GM23338 (cell line): ENCODE measurements at regions not wholly inside any gene's neighbourhood (a gene's known extent, or its start where the extent isn't known, plus 50 kb on each side); places are given as distances from the start of the nearest gene placed in this dataset.

Source experiments
- ATAC-seq: fragments of 200-7000 bp; cut with Tn5 transposase; 3 replicates; pipeline ENCODE4 v1.9.1; 2020
- DNase-seq: peaks from one replicate; pipeline ENCODE4 v3.0.0-alpha.2; 2015; ENCODE audit warnings: low spot score
- H2AFZ ChIP-seq: fragments of 200-600 bp; sonication (generic); 2 replicates; pipeline ENCODE4 v1.8.0; 2016; ENCODE audit warnings: antibody characterized with exemption, mild to moderate bottlenecking, moderate library complexity
- H3F3A ChIP-seq: fragments of 200-600 bp; sonication (generic); replicated peaks from 2 replicates; pipeline ENCODE4 v1.8.0; 2017; ENCODE audit warnings: antibody characterized with exemption, mixed run types, low read depth
- H3K27ac ChIP-seq: fragments of 200-600 bp; sonication (generic); 2 replicates; pipeline ENCODE4 v1.6.1; 2016; ENCODE audit warnings: low read depth
- H3K27me3 ChIP-seq: fragments of 200-600 bp; sonication (generic); 2 replicates; pipeline ENCODE4 v1.8.0; 2016; ENCODE audit warnings: mild to moderate bottlenecking, mixed run types, moderate library complexity; ENCODE audit not compliant: insufficient read depth
- H3K36me3 ChIP-seq: fragments of 200-600 bp; sonication (generic); 2 replicates; pipeline ENCODE4 v1.8.0; 2016; ENCODE audit warnings: mild to moderate bottlenecking; ENCODE audit not compliant: insufficient read depth
- H3K4me1 ChIP-seq: fragments of 200-600 bp; sonication (generic); 2 replicates; pipeline ENCODE4 v1.8.0; 2016; ENCODE audit warnings: mild to moderate bottlenecking, moderate library complexity; ENCODE audit not compliant: insufficient read depth
- H3K4me2 ChIP-seq: fragments of 200-600 bp; sonication (generic); 2 replicates; pipeline ENCODE4 v1.7.1; 2017; ENCODE audit warnings: mixed run types
- H3K4me3 ChIP-seq: fragments of 200-600 bp; sonication (generic); 2 replicates; pipeline ENCODE4 v1.6.1; 2016; ENCODE audit warnings: mixed run types
- H3K79me2 ChIP-seq: fragments of 200-600 bp; sonication (generic); replicated peaks from 2 replicates; pipeline ENCODE4 v1.8.0; 2017; ENCODE audit warnings: mild to moderate bottlenecking; ENCODE audit not compliant: insufficient read depth
- H3K9me2 ChIP-seq: fragments of 200-600 bp; sonication (generic); 2 replicates; pipeline ENCODE4 v1.8.0; 2017; ENCODE audit not compliant: insufficient read depth
- H4K20me1 ChIP-seq: fragments of 200-600 bp; sonication (generic); replicated peaks from 2 replicates; pipeline ENCODE4 v1.8.0; 2017; ENCODE audit warnings: mild to moderate bottlenecking; ENCODE audit not compliant: insufficient read depth
- H3K27ac Mint-ChIP-seq: 2 replicates; pipeline ENCODE4 v1.8.0; 2020; ENCODE audit warnings: inconsistent platforms, mild to moderate bottlenecking, moderate library complexity, mixed read lengths
- H3K27me3 Mint-ChIP-seq: 3 replicates; pipeline ENCODE4 v1.8.0; 2022; ENCODE audit warnings: low read depth, mild to moderate bottlenecking, moderate library complexity, mixed read lengths, inconsistent platforms; ENCODE audit not compliant: insufficient read depth, poor library complexity
- H3K36me3 Mint-ChIP-seq: 3 replicates; pipeline ENCODE4 v1.8.0; 2021; ENCODE audit warnings: low read depth, mild to moderate bottlenecking, inconsistent platforms, moderate library complexity, mixed read lengths
- H3K4me1 Mint-ChIP-seq: 3 replicates; pipeline ENCODE4 v1.8.0; 2020; ENCODE audit warnings: mild to moderate bottlenecking, inconsistent platforms, mixed read lengths
- H3K4me3 Mint-ChIP-seq: 3 replicates; pipeline ENCODE4 v1.8.0; 2021; ENCODE audit warnings: moderate library complexity, mild to moderate bottlenecking, inconsistent platforms, mixed read lengths
- H3K9me3 Mint-ChIP-seq: 3 replicates; pipeline ENCODE4 v1.8.0; 2020; ENCODE audit warnings: moderate library complexity, mild to moderate bottlenecking, inconsistent platforms, mixed read lengths
- CREB1 ChIP-seq: fragments of 250-450 bp; sonication (Bioruptor Pico); IDR thresholded peaks from 2 replicates; pipeline ENCODE4 v1.5.0; 2020; ENCODE audit warnings: low read depth, mild to moderate bottlenecking, moderate library complexity
- ETS1 ChIP-seq: IDR thresholded peaks from 2 replicates; pipeline ENCODE4 v1.6.1; 2016; ENCODE audit warnings: antibody characterized with exemption
- EZH2 ChIP-seq: fragments of 200-600 bp; sonication (generic); IDR thresholded peaks from one replicate; pipeline ENCODE4 v1.8.0; 2017; ENCODE audit warnings: antibody characterized with exemption, mild to moderate bottlenecking, low read depth; ENCODE audit not compliant: unreplicated experiment
- EZH2phosphoT487 ChIP-seq: fragments of 200-600 bp; sonication (generic); IDR thresholded peaks from one replicate; pipeline ENCODE4 v1.8.1; 2018; ENCODE audit warnings: antibody characterized with exemption; ENCODE audit not compliant: unreplicated experiment
- JUNB ChIP-seq: IDR thresholded peaks from one replicate; pipeline ENCODE4 v1.6.1; 2016; ENCODE audit warnings: antibody characterized with exemption; ENCODE audit not compliant: unreplicated experiment
- NANOG ChIP-seq: IDR thresholded peaks from 2 replicates; pipeline ENCODE4 v1.6.1; 2016; ENCODE audit warnings: antibody characterized with exemption, borderline replicate concordance
- POLR2AphosphoS5 ChIP-seq: IDR thresholded peaks from 2 replicates; pipeline ENCODE4 v1.6.1; 2016; ENCODE audit warnings: antibody characterized with exemption, low read depth
- REST ChIP-seq: IDR thresholded peaks from one replicate; pipeline ENCODE4 v1.6.1; 2018; ENCODE audit warnings: antibody characterized with exemption; ENCODE audit not compliant: unreplicated experiment
- STAT1 ChIP-seq: IDR thresholded peaks from one replicate; pipeline ENCODE4 v1.6.1; 2016; ENCODE audit warnings: antibody characterized with exemption; ENCODE audit not compliant: unreplicated experiment
- ZNF114 ChIP-seq: fragments of 250-450 bp; sonication (Bioruptor Pico); IDR thresholded peaks from 2 replicates; pipeline ENCODE4 v1.5.0; 2020; ENCODE audit warnings: mild to moderate bottlenecking, moderate library complexity
- ZNF331 ChIP-seq: fragments of 250-450 bp; sonication (Bioruptor Pico); IDR thresholded peaks from 2 replicates; pipeline ENCODE4 v1.5.0; 2020; ENCODE audit warnings: low read depth, mild to moderate bottlenecking, moderate library complexity
- TF ChIP-seq, protein P1 (sequence below): fragments of 250-450 bp; sonication (Bioruptor Pico); IDR thresholded peaks from 2 replicates; pipeline ENCODE4 v1.5.0; 2020; ENCODE audit warnings: mild to moderate bottlenecking, moderate library complexity
- TF ChIP-seq, protein P2 (sequence below), 2 experiments: fragments of 200-600 bp in 1 of 2; sonication (generic) in 1 of 2; conservative IDR thresholded peaks; 2 replicates each; pipeline versions ENCODE4 v1.5.1 to v1.6.1; 2016 to 2017; ENCODE audit warnings: antibody characterized with exemption in 2 of 2, low read depth in 2 of 2, mild to moderate bottlenecking in 2 of 2, moderate library complexity in 1 of 2

DNA sequence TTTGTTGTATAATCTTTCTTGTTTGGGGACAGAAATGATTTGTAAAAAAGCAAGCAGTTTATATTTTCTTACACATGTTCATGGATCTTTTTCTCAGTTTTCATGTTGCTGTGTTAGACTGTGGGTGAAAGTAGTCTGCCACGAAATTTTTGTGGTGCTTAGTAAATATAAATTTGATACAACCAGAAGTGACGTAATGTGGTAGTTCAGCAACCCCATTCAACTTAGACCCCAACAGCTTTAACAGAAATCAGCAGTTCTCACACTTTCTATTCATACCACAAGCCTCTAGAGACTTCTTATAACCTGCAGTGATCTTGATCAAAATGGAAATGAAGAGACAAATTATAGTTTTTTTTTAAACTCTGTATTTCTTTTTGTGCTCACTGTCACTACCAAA, 120.2 kb upstream of the IGSF10 start:
- no peak for ATAC-seq
- H3K27ac ChIP-seq = no peak overlapping the region
- no peak overlapping the region for H3K27ac Mint-ChIP-seq

More for the DNA sequence above, 120.2 kb upstream of the IGSF10 start:
- peaks cover 5% of the 10 kb centered on the region; the same call in 1 of the 2 replicates for H3K9me2 ChIP-seq
- H3K79me2 ChIP-seq = no peaks in the 10 kb centered on the region
- no peak overlapping the region for H3K4me3 ChIP-seq
- no peaks in the 10 kb centered on the region for H3K27me3 Mint-ChIP-seq
- H3K4me1 ChIP-seq = 0 out of 2 replicates have a peak, but pooled peaks cover 4% of the 10 kb centered on the region
- TF ChIP-seq CREB1 (no peak), EZH2 (no peak), ZNF114 (CRISPR knock-in tag) (no peak), JUNB (no peak), NANOG (no peak), ZNF331 (CRISPR knock-in tag) (no peak), ETS1 (no peak), STAT1 (no peak), REST (no peak), EZH2phosphoT487 (no peak), POLR2AphosphoS5 (no peak)
- TF ChIP-seq, protein P1, sequence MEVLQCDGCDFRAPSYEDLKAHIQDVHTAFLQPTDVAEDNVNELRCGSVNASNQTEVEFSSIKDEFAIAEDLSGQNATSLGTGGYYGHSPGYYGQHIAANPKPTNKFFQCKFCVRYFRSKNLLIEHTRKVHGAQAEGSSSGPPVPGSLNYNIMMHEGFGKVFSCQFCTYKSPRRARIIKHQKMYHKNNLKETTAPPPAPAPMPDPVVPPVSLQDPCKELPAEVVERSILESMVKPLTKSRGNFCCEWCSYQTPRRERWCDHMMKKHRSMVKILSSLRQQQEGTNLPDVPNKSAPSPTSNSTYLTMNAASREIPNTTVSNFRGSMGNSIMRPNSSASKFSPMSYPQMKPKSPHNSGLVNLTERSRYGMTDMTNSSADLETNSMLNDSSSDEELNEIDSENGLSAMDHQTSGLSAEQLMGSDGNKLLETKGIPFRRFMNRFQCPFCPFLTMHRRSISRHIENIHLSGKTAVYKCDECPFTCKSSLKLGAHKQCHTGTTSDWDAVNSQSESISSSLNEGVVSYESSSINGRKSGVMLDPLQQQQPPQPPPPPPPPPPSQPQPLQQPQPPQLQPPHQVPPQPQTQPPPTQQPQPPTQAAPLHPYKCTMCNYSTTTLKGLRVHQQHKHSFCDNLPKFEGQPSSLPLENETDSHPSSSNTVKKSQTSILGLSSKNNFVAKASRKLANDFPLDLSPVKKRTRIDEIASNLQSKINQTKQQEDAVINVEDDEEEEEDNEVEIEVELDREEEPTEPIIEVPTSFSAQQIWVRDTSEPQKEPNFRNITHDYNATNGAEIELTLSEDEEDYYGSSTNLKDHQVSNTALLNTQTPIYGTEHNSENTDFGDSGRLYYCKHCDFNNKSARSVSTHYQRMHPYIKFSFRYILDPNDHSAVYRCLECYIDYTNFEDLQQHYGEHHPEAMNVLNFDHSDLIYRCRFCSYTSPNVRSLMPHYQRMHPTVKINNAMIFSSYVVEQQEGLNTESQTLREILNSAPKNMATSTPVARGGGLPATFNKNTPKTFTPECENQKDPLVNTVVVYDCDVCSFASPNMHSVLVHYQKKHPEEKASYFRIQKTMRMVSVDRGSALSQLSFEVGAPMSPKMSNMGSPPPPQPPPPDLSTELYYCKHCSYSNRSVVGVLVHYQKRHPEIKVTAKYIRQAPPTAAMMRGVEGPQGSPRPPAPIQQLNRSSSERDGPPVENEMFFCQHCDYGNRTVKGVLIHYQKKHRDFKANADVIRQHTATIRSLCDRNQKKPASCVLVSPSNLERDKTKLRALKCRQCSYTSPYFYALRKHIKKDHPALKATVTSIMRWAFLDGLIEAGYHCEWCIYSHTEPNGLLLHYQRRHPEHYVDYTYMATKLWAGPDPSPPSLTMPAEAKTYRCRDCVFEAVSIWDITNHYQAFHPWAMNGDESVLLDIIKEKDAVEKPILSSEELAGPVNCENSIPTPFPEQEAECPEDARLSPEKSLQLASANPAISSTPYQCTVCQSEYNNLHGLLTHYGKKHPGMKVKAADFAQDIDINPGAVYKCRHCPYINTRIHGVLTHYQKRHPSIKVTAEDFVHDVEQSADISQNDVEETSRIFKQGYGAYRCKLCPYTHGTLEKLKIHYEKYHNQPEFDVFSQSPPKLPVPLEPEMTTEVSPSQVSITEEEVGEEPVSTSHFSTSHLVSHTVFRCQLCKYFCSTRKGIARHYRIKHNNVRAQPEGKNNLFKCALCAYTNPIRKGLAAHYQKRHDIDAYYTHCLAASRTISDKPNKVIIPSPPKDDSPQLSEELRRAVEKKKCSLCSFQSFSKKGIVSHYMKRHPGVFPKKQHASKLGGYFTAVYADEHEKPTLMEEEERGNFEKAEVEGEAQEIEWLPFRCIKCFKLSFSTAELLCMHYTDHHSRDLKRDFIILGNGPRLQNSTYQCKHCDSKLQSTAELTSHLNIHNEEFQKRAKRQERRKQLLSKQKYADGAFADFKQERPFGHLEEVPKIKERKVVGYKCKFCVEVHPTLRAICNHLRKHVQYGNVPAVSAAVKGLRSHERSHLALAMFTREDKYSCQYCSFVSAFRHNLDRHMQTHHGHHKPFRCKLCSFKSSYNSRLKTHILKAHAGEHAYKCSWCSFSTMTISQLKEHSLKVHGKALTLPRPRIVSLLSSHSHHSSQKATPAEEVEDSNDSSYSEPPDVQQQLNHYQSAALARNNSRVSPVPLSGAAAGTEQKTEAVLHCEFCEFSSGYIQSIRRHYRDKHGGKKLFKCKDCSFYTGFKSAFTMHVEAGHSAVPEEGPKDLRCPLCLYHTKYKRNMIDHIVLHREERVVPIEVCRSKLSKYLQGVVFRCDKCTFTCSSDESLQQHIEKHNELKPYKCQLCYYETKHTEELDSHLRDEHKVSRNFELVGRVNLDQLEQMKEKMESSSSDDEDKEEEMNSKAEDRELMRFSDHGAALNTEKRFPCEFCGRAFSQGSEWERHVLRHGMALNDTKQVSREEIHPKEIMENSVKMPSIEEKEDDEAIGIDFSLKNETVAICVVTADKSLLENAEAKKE = no peak
- TF ChIP-seq, protein P2, sequence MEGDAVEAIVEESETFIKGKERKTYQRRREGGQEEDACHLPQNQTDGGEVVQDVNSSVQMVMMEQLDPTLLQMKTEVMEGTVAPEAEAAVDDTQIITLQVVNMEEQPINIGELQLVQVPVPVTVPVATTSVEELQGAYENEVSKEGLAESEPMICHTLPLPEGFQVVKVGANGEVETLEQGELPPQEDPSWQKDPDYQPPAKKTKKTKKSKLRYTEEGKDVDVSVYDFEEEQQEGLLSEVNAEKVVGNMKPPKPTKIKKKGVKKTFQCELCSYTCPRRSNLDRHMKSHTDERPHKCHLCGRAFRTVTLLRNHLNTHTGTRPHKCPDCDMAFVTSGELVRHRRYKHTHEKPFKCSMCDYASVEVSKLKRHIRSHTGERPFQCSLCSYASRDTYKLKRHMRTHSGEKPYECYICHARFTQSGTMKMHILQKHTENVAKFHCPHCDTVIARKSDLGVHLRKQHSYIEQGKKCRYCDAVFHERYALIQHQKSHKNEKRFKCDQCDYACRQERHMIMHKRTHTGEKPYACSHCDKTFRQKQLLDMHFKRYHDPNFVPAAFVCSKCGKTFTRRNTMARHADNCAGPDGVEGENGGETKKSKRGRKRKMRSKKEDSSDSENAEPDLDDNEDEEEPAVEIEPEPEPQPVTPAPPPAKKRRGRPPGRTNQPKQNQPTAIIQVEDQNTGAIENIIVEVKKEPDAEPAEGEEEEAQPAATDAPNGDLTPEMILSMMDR (conservative IDR thresholded peaks at IDR 0.05; ENCODE audit: low read depth in 2 of 2) = no peak
- H4K20me1 ChIP-seq = no peaks in the 10 kb centered on the region
- no peaks in the 10 kb centered on the region for H3F3A ChIP-seq
- no peak for DNase-seq
- peaks cover 5% of the 10 kb centered on the region; the same call in 2 of the 3 replicates for H3K9me3 Mint-ChIP-seq
- no peaks in the 10 kb centered on the region for H3K27me3 ChIP-seq
- H3K4me1 Mint-ChIP-seq = peaks cover 15% of the 10 kb centered on the region; the same call in 2 of the 3 replicates
- no peak overlapping the region for H2AFZ ChIP-seq
- no peak overlapping the region for H3K4me3 Mint-ChIP-seq
- H3K36me3 Mint-ChIP-seq = peaks cover 4% of the 10 kb centered on the region; the same call in 2 of the 3 replicates
- H3K36me3 ChIP-seq = no peaks in the 10 kb centered on the region
- no peak overlapping the region for H3K4me2 ChIP-seq
